SIG-M5 treated with dmso at 0.1 percent for 504 hours (cell line): ENCODE measurements at regions not wholly inside any gene's neighbourhood (a gene's known extent, or its start where the extent isn't known, plus 50 kb on each side); places are given as distances from the start of the nearest gene placed in this dataset.

Experiments used
- DNase-seq: peaks from one replicate; lab custom pipeline; 2025; ENCODE audit not compliant: unreplicated experiment; lab: John Stamatoyannopoulos, UW

GRCh38 chr12:92034858-92035401 lies 110.7 kb downstream of the BTG1 start:
- DNase-seq = no peak

- DNase-seq = no peak
Measured at GRCh38 chr12:92034083-92034482, 111.6 kb downstream of the BTG1 start.

GRCh38 chr12:92032965-92033364 lies 112.7 kb downstream of the BTG1 start:
- DNase-seq = no peak

- no peak for DNase-seq
Measured at GRCh38 chr12:92032101-92032500, 113.5 kb downstream of the BTG1 start.

GRCh38 chr12:92030618-92031017 lies 115.0 kb downstream of the BTG1 start:
- DNase-seq = no peak

GRCh38 chr12:92029902-92030586 lies 115.6 kb downstream of the BTG1 start:
- DNase-seq = peak; percentile 11

GRCh38 chr12:92029136-92029535 lies 116.5 kb downstream of the BTG1 start:
- no peak for DNase-seq

- DNase-seq = no peak
Measured at GRCh38 chr12:92028441-92028709, 117.3 kb downstream of the BTG1 start.

- no peak for DNase-seq
Measured at GRCh38 chr12:92027701-92028440, 117.8 kb downstream of the BTG1 start.

GRCh38 chr12:92027243-92027642 lies 118.4 kb downstream of the BTG1 start:
- no peak for DNase-seq

- no peak for DNase-seq
Measured at GRCh38 chr12:92025462-92026207, 120.0 kb downstream of the BTG1 start.

- no peak for DNase-seq
Measured at GRCh38 chr12:92022093-92022492, 123.6 kb downstream of the BTG1 start.

- no peak for DNase-seq
Measured at GRCh38 chr12:92021666-92022035, 124.0 kb downstream of the BTG1 start.

GRCh38 chr12:92020983-92021665 lies 124.5 kb downstream of the BTG1 start:
- no peak for DNase-seq

- DNase-seq = no peak
Measured at GRCh38 chr12:92019491-92020277, 126.0 kb downstream of the BTG1 start.

- DNase-seq = no peak
Measured at GRCh38 chr12:92012691-92013090, 133.0 kb downstream of the BTG1 start.

- DNase-seq = no peak
Measured at GRCh38 chr12:92010853-92011701, 134.6 kb downstream of the BTG1 start.

GRCh38 chr12:92010368-92010767 lies 135.3 kb downstream of the BTG1 start:
- DNase-seq = no peak

- DNase-seq = no peak
Measured at GRCh38 chr12:92008345-92008744, 137.3 kb downstream of the BTG1 start.

GRCh38 chr12:92007787-92008186 lies 137.9 kb downstream of the BTG1 start:
- no peak for DNase-seq
